DND-41 (cell line): ENCODE measurements at regions not wholly inside any gene's neighbourhood (a gene's known extent, or its start where the extent isn't known, plus 50 kb on each side); places are given as distances from the start of the nearest gene placed in this dataset.

Experiments
- CTCF ChIP-seq: IDR thresholded peaks from 2 replicates; pipeline ENCODE4 v1.5.1; 2012; ENCODE audit warnings: borderline replicate concordance, low read length, moderate library complexity, mild to moderate bottlenecking; ENCODE audit not compliant: poor library complexity, severe bottlenecking; ENCODE audit errors: extremely low read depth
- EZH2 ChIP-seq: IDR thresholded peaks from 3 replicates; pipeline ENCODE4 v1.6.1; 2012; ENCODE audit warnings: borderline replicate concordance, low read depth, mild to moderate bottlenecking, moderate library complexity, low read length, inconsistent platforms; ENCODE audit not compliant: severe bottlenecking

GRCh38 chr4:89357787-89358186, 50.2 kb upstream of the GPRIN3 start:
- TF ChIP-seq CTCF: no peak
- no peak for TF ChIP-seq EZH2
